Daoy (cell line): ENCODE measurements at regions not wholly inside any gene's neighbourhood (a gene's known extent, or its start where the extent isn't known, plus 50 kb on each side); places are given as distances from the start of the nearest gene placed in this dataset.

Source experiments
- DNase-seq: peaks from one replicate; pipeline ENCODE4 v3.0.0-alpha.2; 2015; ENCODE audit warnings: low read depth

- no peak for DNase-seq
Observed at GRCh38 chr4:74642006-74642405, 152.3 kb downstream of the BTC start.

- no peak for DNase-seq
Observed at GRCh38 chr4:74649193-74649592, 145.1 kb downstream of the BTC start.

- no peak for DNase-seq
Observed at GRCh38 chr4:74651198-74651597, 143.1 kb downstream of the BTC start.

- no peak for DNase-seq
Observed at GRCh38 chr4:74653331-74654229, 140.7 kb downstream of the BTC start.

- DNase-seq: no peak
Observed at GRCh38 chr4:74654230-74654681, 140.1 kb downstream of the BTC start.

GRCh38 chr4:74656596-74656995, 137.7 kb downstream of the BTC start:
- no peak for DNase-seq

- no peak for DNase-seq
Observed at GRCh38 chr4:74658116-74658515, 136.2 kb downstream of the BTC start.

- DNase-seq: peak; percentile 87
Observed at GRCh38 chr4:74659576-74660411, 134.5 kb downstream of the BTC start.

GRCh38 chr4:74660866-74661265, 133.5 kb downstream of the BTC start:
- no peak for DNase-seq

- no peak for DNase-seq
Observed at GRCh38 chr4:74661427-74662201, 132.7 kb downstream of the BTC start.

- DNase-seq: no peak
Observed at GRCh38 chr4:74663631-74664030, 130.7 kb downstream of the BTC start.

GRCh38 chr4:74665346-74665745, 129.0 kb downstream of the BTC start:
- no peak for DNase-seq

GRCh38 chr4:74665876-74666275, 128.4 kb downstream of the BTC start:
- DNase-seq: no peak

- DNase-seq: no peak
Observed at GRCh38 chr4:74667438-74667837, 126.9 kb downstream of the BTC start.

GRCh38 chr4:74667944-74668343, 126.4 kb downstream of the BTC start:
- no peak for DNase-seq

- DNase-seq: no peak
Observed at GRCh38 chr4:74669702-74670101, 124.6 kb downstream of the BTC start.

GRCh38 chr4:74670583-74670982, 123.7 kb downstream of the BTC start:
- DNase-seq: no peak

- DNase-seq: peak; percentile 46
Observed at GRCh38 chr4:74671080-74671698, 123.1 kb downstream of the BTC start.

- DNase-seq: no peak
Observed at GRCh38 chr4:74674750-74675149, 119.6 kb downstream of the BTC start.

- DNase-seq: peak; percentile 26
Observed at GRCh38 chr4:74675673-74676279, 118.5 kb downstream of the BTC start.
